WTC11 (cell line): ENCODE measurements at regions not wholly inside any gene's neighbourhood (a gene's known extent, or its start where the extent isn't known, plus 50 kb on each side); places are given as distances from the start of the nearest gene placed in this dataset.

ENCODE experiments used
- ATAC-seq: fragments of 200-7000 bp; cut with Tn5 transposase; 2 replicates; pipeline ENCODE4 v1.10.0; 2021; ENCODE audit warnings: mild to moderate bottlenecking, moderate library complexity
- CTCF ChIA-PET: fragments of 300-600 bp; sonication (Branson Sonifier 250); formaldehyde crosslinking; loops from one replicate; lab custom pipeline; 2021; ENCODE audit warnings: antibody characterized with exemption; lab: Charles Lee
- POLR2A ChIA-PET: fragments of 350-600 bp; sonication (Branson Sonifier 250); formaldehyde crosslinking; loops from one replicate; lab custom pipeline; 2021; ENCODE audit warnings: antibody characterized with exemption; lab: Charles Lee
- DNase-seq: peaks from one replicate; pipeline ENCODE4 v3.0.0; 2021; ENCODE audit warnings: low spot score
- H3K27ac Mint-ChIP-seq: 2 replicates; pipeline ENCODE4 v1.8.0; 2021; ENCODE audit warnings: mixed read lengths
- H3K27me3 Mint-ChIP-seq: 2 replicates; pipeline ENCODE4 v1.8.0; 2021; ENCODE audit warnings: low read depth, mild to moderate bottlenecking, moderate library complexity, mixed read lengths
- H3K36me3 Mint-ChIP-seq: 2 replicates; pipeline ENCODE4 v1.8.0; 2021; ENCODE audit warnings: mixed read lengths
- H3K4me1 Mint-ChIP-seq: 2 replicates; pipeline ENCODE4 v1.8.0; 2022; ENCODE audit warnings: mixed read lengths
- H3K4me3 Mint-ChIP-seq: 2 replicates; pipeline ENCODE4 v1.8.0; 2021; ENCODE audit warnings: mild to moderate bottlenecking, moderate library complexity, mixed read lengths
- H3K9me3 Mint-ChIP-seq: 2 replicates; pipeline ENCODE4 v1.8.0; 2021; ENCODE audit warnings: mixed read lengths
- AFF4 ChIP-seq: sonication (generic); formaldehyde crosslinking; IDR thresholded peaks from 2 replicates; pipeline ENCODE4 v1.8.1; 2023; ENCODE audit warnings: mild to moderate bottlenecking, missing genetic modification reagents, borderline replicate concordance
- AR ChIP-seq: fragments of 250-450 bp; sonication (Bioruptor Pico); IDR thresholded peaks from 2 replicates; pipeline ENCODE4 v1.9.0; 2021; ENCODE audit warnings: mild to moderate bottlenecking
- EMX1 ChIP-seq: fragments of 250-450 bp; sonication (Bioruptor Pico); IDR thresholded peaks from 2 replicates; pipeline ENCODE4 v1.8.0; 2021; ENCODE audit warnings: mild to moderate bottlenecking
- ESRRA ChIP-seq: sonication (generic); formaldehyde crosslinking; IDR thresholded peaks from 2 replicates; pipeline ENCODE4 v1.8.1; 2022; ENCODE audit warnings: mild to moderate bottlenecking, missing genetic modification reagents, borderline replicate concordance
- FOXJ3 ChIP-seq: sonication (generic); formaldehyde crosslinking; IDR thresholded peaks from 2 replicates; pipeline ENCODE4 v1.9.0; 2021; ENCODE audit warnings: missing genetic modification reagents, mild to moderate bottlenecking, borderline replicate concordance
- FOXK1 ChIP-seq: sonication (generic); formaldehyde crosslinking; IDR thresholded peaks from 2 replicates; pipeline ENCODE4 v1.8.0; 2022; ENCODE audit warnings: mild to moderate bottlenecking, moderate library complexity, missing genetic modification reagents
- GABPB1 ChIP-seq: sonication (generic); formaldehyde crosslinking; IDR thresholded peaks from 2 replicates; pipeline ENCODE4 v1.8.1; 2023; ENCODE audit warnings: mild to moderate bottlenecking, missing genetic modification reagents
- KAT7 ChIP-seq: sonication (generic); formaldehyde crosslinking; IDR thresholded peaks from 2 replicates; pipeline ENCODE4 v1.8.1; 2023; ENCODE audit warnings: missing genetic modification reagents, mild to moderate bottlenecking, borderline replicate concordance
- OVOL2 ChIP-seq: fragments of 250-450 bp; sonication (Bioruptor Pico); IDR thresholded peaks from 2 replicates; pipeline ENCODE4 v1.9.0; 2021; ENCODE audit warnings: mild to moderate bottlenecking, borderline replicate concordance
- PRDM15 ChIP-seq: sonication (generic); formaldehyde crosslinking; IDR thresholded peaks from 2 replicates; pipeline ENCODE4 v1.8.0; 2022; ENCODE audit warnings: missing genetic modification reagents
- SMAD3 ChIP-seq: sonication (generic); formaldehyde crosslinking; IDR thresholded peaks from 2 replicates; pipeline ENCODE4 v1.8.0; 2022; ENCODE audit warnings: missing genetic modification reagents, mild to moderate bottlenecking, borderline replicate concordance
- TCF7 ChIP-seq: sonication (generic); formaldehyde crosslinking; IDR thresholded peaks from 2 replicates; pipeline ENCODE4 v1.8.0; 2022; ENCODE audit warnings: mild to moderate bottlenecking, low read depth, missing genetic modification reagents, moderate library complexity
- USF1 ChIP-seq: sonication (generic); formaldehyde crosslinking; IDR thresholded peaks from 2 replicates; pipeline ENCODE4 v1.8.0; 2022; ENCODE audit warnings: mild to moderate bottlenecking, missing genetic modification reagents
- ZBTB43 ChIP-seq: sonication (generic); formaldehyde crosslinking; IDR thresholded peaks from 2 replicates; pipeline ENCODE4 v1.8.1; 2023; ENCODE audit warnings: mild to moderate bottlenecking, missing genetic modification reagents
- ZNF138 ChIP-seq: sonication (generic); formaldehyde crosslinking; conservative IDR thresholded peaks from 2 replicates; pipeline ENCODE4 v1.8.1; 2022; ENCODE audit warnings: mild to moderate bottlenecking, moderate library complexity, missing genetic modification reagents
- ZSCAN18 ChIP-seq: fragments of 250-450 bp; sonication (Bioruptor Pico); IDR thresholded peaks from 2 replicates; pipeline ENCODE4 v2.1.2; 2022; ENCODE audit warnings: mild to moderate bottlenecking, moderate library complexity

GRCh38 chr2:181319286-181319685, 137.9 kb upstream of the ITGA4 start:
- Mint-ChIP-seq H3K27ac (no peak overlapping the region), H3K4me1 (peaks cover 21% of the 10 kb centered on the region), H3K27me3 (no peaks in the 10 kb centered on the region), H3K36me3 (no peaks in the 10 kb centered on the region), H3K4me3 (no peak overlapping the region), H3K9me3 (no peaks in the 10 kb centered on the region)
- DNase-seq, result no peak
- POLR2A ChIA-PET, result no interaction called here
- TF ChIP-seq OVOL2 (CRISPR knock-in tag), result no peak
- TF ChIP-seq ZBTB43 (CRISPR knock-in tag), result no peak
- no peak for TF ChIP-seq USF1
- no peak for TF ChIP-seq KAT7 (CRISPR knock-in tag)
- no peak for TF ChIP-seq EMX1
- no peak for TF ChIP-seq GABPB1 (CRISPR knock-in tag)
- no peak for TF ChIP-seq FOXJ3 (CRISPR knock-in tag)
- TF ChIP-seq AR, result no peak
- no peak for TF ChIP-seq FOXK1
- no peak for TF ChIP-seq ESRRA (CRISPR knock-in tag)
- no peak for TF ChIP-seq TCF7 (CRISPR knock-in tag)
- TF ChIP-seq ZNF138 (CRISPR knock-in tag), result no peak
- TF ChIP-seq AFF4, result no peak
- TF ChIP-seq PRDM15 (CRISPR knock-in tag), result no peak
- TF ChIP-seq SMAD3 (CRISPR knock-in tag), result no peak
- no peak for TF ChIP-seq ZSCAN18 (CRISPR knock-in tag)
- ATAC-seq, result no peak
- CTCF ChIA-PET, result interaction anchor here (1.3 kb wide), 1 partner anchor 138 kb away, joined by 4 read pairs; the partner anchor contains the start of gene ITGA4
